Trophoblast cell (in vitro differentiated cells and primary cell): ENCODE measurements at regions not wholly inside any gene's neighbourhood (a gene's known extent, or its start where the extent isn't known, plus 50 kb on each side); places are given as distances from the start of the nearest gene placed in this dataset.

Experiments used
- DNase-seq, 2 donors: peaks; one replicate each; pipeline ENCODE4 v3.0.0-alpha.2; 2016
- H2AFZ ChIP-seq: 2 replicates; pipeline ENCODE4 v1.6.1; 2013; ENCODE audit warnings: low read length, moderate library complexity, mild to moderate bottlenecking; ENCODE audit not compliant: insufficient read depth, poor library complexity
- H2AK5ac ChIP-seq: 2 replicates; pipeline ENCODE4 v1.6.1; 2013; ENCODE audit warnings: mild to moderate bottlenecking, low read length
- H2BK120ac ChIP-seq: 2 replicates; pipeline ENCODE4 v1.6.1; 2013; ENCODE audit warnings: low read length, mild to moderate bottlenecking, moderate library complexity; ENCODE audit not compliant: insufficient read depth, poor library complexity
- H2BK12ac ChIP-seq: 2 replicates; pipeline ENCODE4 v1.6.1; 2013; ENCODE audit warnings: mild to moderate bottlenecking, low read length, moderate library complexity
- H2BK5ac ChIP-seq: 2 replicates; pipeline ENCODE4 v1.6.1; 2013; ENCODE audit warnings: low read length, low read depth, moderate library complexity, mild to moderate bottlenecking; ENCODE audit not compliant: poor library complexity
- H3K14ac ChIP-seq: 2 replicates; pipeline ENCODE4 v1.6.1; 2013; ENCODE audit warnings: mild to moderate bottlenecking, low read length
- H3K18ac ChIP-seq: 2 replicates; pipeline ENCODE4 v1.6.1; 2013; ENCODE audit warnings: mild to moderate bottlenecking, low read length
- H3K23ac ChIP-seq: 2 replicates; pipeline ENCODE4 v1.6.1; 2013; ENCODE audit warnings: low read length
- H3K27ac ChIP-seq: 2 replicates; pipeline ENCODE4 v1.5.1; 2013; ENCODE audit warnings: low read depth, mild to moderate bottlenecking, inconsistent platforms, low read length, moderate library complexity
- H3K27me3 ChIP-seq: 2 replicates; pipeline ENCODE4 v1.6.1; 2013; ENCODE audit warnings: inconsistent platforms, mild to moderate bottlenecking, low read length, moderate library complexity; ENCODE audit not compliant: insufficient read depth
- H3K36me3 ChIP-seq, 2 experiments: 1 replicate in 1 of 2; 2 replicates in 1 of 2; pipeline ENCODE4 v1.6.1; 2013; ENCODE audit warnings: low read length in 2 of 2, mild to moderate bottlenecking in 2 of 2, moderate library complexity in 1 of 2; ENCODE audit not compliant: insufficient read depth in 2 of 2, control insufficient read depth in 1 of 2
- H3K4ac ChIP-seq: 2 replicates; pipeline ENCODE4 v1.6.1; 2013; ENCODE audit warnings: low read depth, mild to moderate bottlenecking, low read length, moderate library complexity
- H3K4me1 ChIP-seq, 2 experiments: 1 replicate in 1 of 2; 2 replicates in 1 of 2; pipeline ENCODE4 v1.6.1; 2013; ENCODE audit warnings: low read length in 2 of 2, mild to moderate bottlenecking in 2 of 2, moderate library complexity in 1 of 2; ENCODE audit not compliant: insufficient read depth in 2 of 2, control insufficient read depth in 1 of 2
- H3K4me2 ChIP-seq: 2 replicates; pipeline ENCODE4 v1.6.1; 2013; ENCODE audit warnings: inconsistent platforms, mild to moderate bottlenecking, low read length, moderate library complexity
- H3K4me3 ChIP-seq: 2 replicates; pipeline ENCODE4 v1.5.1; 2013; ENCODE audit warnings: mild to moderate bottlenecking, low read depth, low read length, inconsistent platforms
- H3K79me1 ChIP-seq: one replicate; pipeline ENCODE4 v1.6.1; 2013; ENCODE audit warnings: low read length
- H3K79me2 ChIP-seq: 2 replicates; pipeline ENCODE4 v1.6.1; 2013; ENCODE audit warnings: low read length, mild to moderate bottlenecking; ENCODE audit not compliant: control insufficient read depth, insufficient read depth, poor library complexity
- H3K9ac ChIP-seq: 2 replicates; pipeline ENCODE4 v1.6.1; 2013; ENCODE audit warnings: mild to moderate bottlenecking, low read length
- H3K9me3 ChIP-seq: 2 replicates; pipeline ENCODE4 v1.6.1; 2013; ENCODE audit warnings: low read depth, mild to moderate bottlenecking, control low read depth, inconsistent platforms, low read length; ENCODE audit not compliant: insufficient read depth
- H4K12ac ChIP-seq: 2 replicates; pipeline ENCODE4 v1.6.1; 2013; ENCODE audit warnings: low read depth, mild to moderate bottlenecking, low read length, moderate library complexity
- H4K8ac ChIP-seq: 2 replicates; pipeline ENCODE4 v1.6.1; 2013; ENCODE audit warnings: low read depth, mild to moderate bottlenecking, low read length, moderate library complexity
- H4K91ac ChIP-seq: one replicate; pipeline ENCODE4 v1.6.1; 2013; ENCODE audit warnings: low read depth, mild to moderate bottlenecking, low read length, moderate library complexity
- WGBS: extraction: QIAGEN DNeasy Blood & Tissue Kit; methylation state at CpG from one replicate; pipeline ENCODE4 v1.1.7; 2013; ENCODE audit warnings: missing lambda C conversion rate; ENCODE audit not compliant: insufficient read length, insufficient coverage; ENCODE audit errors: extremely low coverage; 5-methylcytosine and 5-hydroxymethylcytosine counted together

DNA sequence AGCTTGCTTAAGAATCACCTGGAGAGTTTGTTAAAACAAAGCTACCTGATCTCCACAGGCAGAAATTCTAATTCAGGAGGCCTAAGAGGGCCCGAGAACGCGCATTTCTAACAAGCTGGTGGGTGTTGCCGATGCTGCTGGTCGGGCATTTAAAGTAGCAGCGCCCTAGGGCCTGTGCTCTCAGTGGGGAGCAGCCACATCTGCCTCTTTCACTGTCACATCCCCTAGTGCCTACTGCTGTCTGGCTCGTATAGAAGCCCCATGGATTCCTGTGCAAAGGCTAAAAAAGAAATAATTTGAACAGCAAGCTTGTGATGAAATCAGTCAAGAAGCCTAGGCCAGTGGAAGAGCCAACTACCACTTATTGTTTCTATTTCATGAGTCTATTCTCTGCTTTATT lies 126.7 kb upstream of the SMIM21 start:
- H4K12ac ChIP-seq: no peak overlapping the region
- DNase-seq: no peak
- H3K14ac ChIP-seq: no peak overlapping the region
- H3K4me1 ChIP-seq: no peaks in the 10 kb centered on the region
- no peaks in the 10 kb centered on the region for H3K9me3 ChIP-seq
- H3K23ac ChIP-seq: no peak overlapping the region
- no peak overlapping the region for H2BK5ac ChIP-seq
- no peak overlapping the region for H2BK120ac ChIP-seq
- no peak overlapping the region for H3K4me3 ChIP-seq
- H3K18ac ChIP-seq: no peak overlapping the region
- H2AFZ ChIP-seq: no peak overlapping the region
- no peaks in the 10 kb centered on the region for H3K36me3 ChIP-seq
- H3K4ac ChIP-seq: no peak overlapping the region
- no peak overlapping the region for H4K8ac ChIP-seq
- no peak overlapping the region for H4K91ac ChIP-seq
- no peak overlapping the region for H2BK12ac ChIP-seq
- H3K27me3 ChIP-seq: no peaks in the 10 kb centered on the region
- H3K9ac ChIP-seq: no peak overlapping the region
- no peaks in the 10 kb centered on the region for H3K79me2 ChIP-seq
- no CpG with 5 or more reads among the region's 7 CpGs for WGBS
- H2AK5ac ChIP-seq: no peak overlapping the region
- H3K79me1 ChIP-seq: no peaks in the 10 kb centered on the region
- H3K27ac ChIP-seq: no peak overlapping the region
- H3K4me2 ChIP-seq: no peak overlapping the region

- H4K91ac ChIP-seq: no peak overlapping the region
- H3K4me1 ChIP-seq: no peaks in the 10 kb centered on the region
- no peak overlapping the region for H3K27ac ChIP-seq
- H2AFZ ChIP-seq: no peak overlapping the region
- no peak overlapping the region for H2BK120ac ChIP-seq
- H3K79me2 ChIP-seq: no peaks in the 10 kb centered on the region
- DNase-seq: no peak
- H3K36me3 ChIP-seq: no peaks in the 10 kb centered on the region
- no peak overlapping the region for H3K18ac ChIP-seq
- no peak overlapping the region for H4K12ac ChIP-seq
- WGBS: no CpG with 5 or more reads among the region's 8 CpGs
- H3K4me3 ChIP-seq: peak overlapping the region; percentile 46
- H2BK12ac ChIP-seq: no peak overlapping the region
- no peaks in the 10 kb centered on the region for H3K27me3 ChIP-seq
- no peak overlapping the region for H3K4ac ChIP-seq
- H2AK5ac ChIP-seq: no peak overlapping the region
- no peak overlapping the region for H2BK5ac ChIP-seq
- H3K9me3 ChIP-seq: peaks cover 2% of the 10 kb centered on the region
- no peak overlapping the region for H4K8ac ChIP-seq
- H3K14ac ChIP-seq: no peak overlapping the region
- H3K23ac ChIP-seq: no peak overlapping the region
- H3K9ac ChIP-seq: no peak overlapping the region
- H3K79me1 ChIP-seq: no peaks in the 10 kb centered on the region
- no peak overlapping the region for H3K4me2 ChIP-seq
Measured at GRCh38 chr18:75553021-75553420, 125.5 kb upstream of the SMIM21 start.

DNA sequence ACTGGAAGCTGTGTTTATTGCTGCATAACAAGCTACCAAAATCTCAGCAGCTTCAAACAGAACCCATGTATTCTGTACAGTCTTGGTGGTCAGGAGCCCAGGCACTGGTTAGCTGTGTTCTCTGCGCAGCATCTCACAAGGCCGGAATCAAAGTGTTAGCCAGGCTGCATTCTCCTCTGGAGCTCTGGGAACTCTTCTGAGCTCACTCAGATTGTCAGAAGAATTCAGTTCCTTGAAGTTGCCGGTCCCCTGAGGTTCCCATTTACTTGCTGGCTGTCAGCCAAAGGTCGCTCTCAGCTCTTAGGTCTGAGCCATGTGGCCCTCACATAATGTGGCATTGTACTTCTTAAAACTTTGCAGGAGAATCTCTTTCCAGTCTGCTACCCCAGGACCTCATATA lies 123.6 kb upstream of the SMIM21 start:
- Histone ChIP-seq H3K4me2 (no peak overlapping the region), H2AFZ (no peak overlapping the region), H4K91ac (no peak overlapping the region), H2AK5ac (no peak overlapping the region), H3K79me1 (no peaks in the 10 kb centered on the region), H2BK5ac (no peak overlapping the region), H3K9ac (no peak overlapping the region), H3K23ac (no peak overlapping the region), H3K36me3 (no peaks in the 10 kb centered on the region), H3K4ac (no peak overlapping the region), H3K14ac (no peak overlapping the region), H4K12ac (no peak overlapping the region), H3K79me2 (no peaks in the 10 kb centered on the region), H3K4me3 (no peak overlapping the region), H2BK120ac (no peak overlapping the region), H2BK12ac (no peak overlapping the region), H3K9me3 (peaks cover 2% of the 10 kb centered on the region), H4K8ac (no peak overlapping the region), H3K4me1 (no peaks in the 10 kb centered on the region), H3K27ac (no peak overlapping the region), H3K18ac (no peak overlapping the region), H3K27me3 (no peaks in the 10 kb centered on the region)
- no peak for DNase-seq
- no CpG with 5 or more reads among the region's 4 CpGs for WGBS

- H4K8ac ChIP-seq: no peak overlapping the region
- H2BK12ac ChIP-seq: no peak overlapping the region
- no peak overlapping the region for H2AFZ ChIP-seq
- H3K27me3 ChIP-seq: no peaks in the 10 kb centered on the region
- H3K9me3 ChIP-seq: peaks cover 2% of the 10 kb centered on the region
- no peak overlapping the region for H3K14ac ChIP-seq
- H3K18ac ChIP-seq: no peak overlapping the region
- H4K12ac ChIP-seq: no peak overlapping the region
- no peak overlapping the region for H3K4ac ChIP-seq
- no peak overlapping the region for H2BK5ac ChIP-seq
- no peak overlapping the region for H3K23ac ChIP-seq
- no peak overlapping the region for H3K9ac ChIP-seq
- no peaks in the 10 kb centered on the region for H3K79me1 ChIP-seq
- WGBS: no CpG with 5 or more reads among the region's 10 CpGs
- no peak overlapping the region for H3K27ac ChIP-seq
- no peak overlapping the region for H2BK120ac ChIP-seq
- no peak overlapping the region for H3K4me3 ChIP-seq
- H4K91ac ChIP-seq: no peak overlapping the region
- no peak overlapping the region for H3K4me2 ChIP-seq
- H3K4me1 ChIP-seq: no peaks in the 10 kb centered on the region
- no peak overlapping the region for H2AK5ac ChIP-seq
- H3K79me2 ChIP-seq: no peaks in the 10 kb centered on the region
- no peaks in the 10 kb centered on the region for H3K36me3 ChIP-seq
- no peak for DNase-seq
Measured at GRCh38 chr18:75548353-75548905, 120.9 kb upstream of the SMIM21 start.
